Prostate gland (tissue), 2 donors: ENCODE measurements at regions not wholly inside any gene's neighbourhood (a gene's known extent, or its start where the extent isn't known, plus 50 kb on each side); places are given as distances from the start of the nearest gene placed in this dataset.

Experiments used
- DNase-seq: peaks from one replicate; pipeline ENCODE4 v3.0.0-alpha.2; 2019; ENCODE audit warnings: low spot score
- H3K27ac ChIP-seq, 2 donors: fragments of 200-600 bp; sonication (generic); 2 replicates each; pipeline ENCODE4 v1.5.1; 2017 to 2019
- H3K27me3 ChIP-seq: fragments of 200-600 bp; sonication (generic); replicated peaks from 2 replicates; pipeline ENCODE4 v1.5.1; 2019; ENCODE audit not compliant: insufficient read depth
- H3K36me3 ChIP-seq, 2 donors: fragments of 200-600 bp; sonication (generic); 1 replicate in 1 of 2; 2 replicates in 1 of 2; pipeline versions ENCODE4 v1.5.1 to v1.8.1; 2017 to 2019
- H3K4me1 ChIP-seq: fragments of 200-600 bp; sonication (generic); replicated peaks from 2 replicates; pipeline ENCODE4 v1.5.1; 2019
- H3K4me3 ChIP-seq, 2 donors: fragments of 200-600 bp; sonication (generic); 2 replicates each; pipeline ENCODE4 v1.5.1; 2017 to 2019
- H3K9me3 ChIP-seq: fragments of 200-600 bp; sonication (generic); 2 replicates; pipeline ENCODE4 v1.5.1; 2017
- POLR2A ChIP-seq: fragments of 450-650 bp; IDR thresholded peaks from one replicate; pipeline ENCODE4 v1.6.1; 2016; ENCODE audit warnings: antibody characterized with exemption, mild to moderate bottlenecking
- POLR2AphosphoS5 ChIP-seq: sonication (generic); formaldehyde crosslinking; IDR thresholded peaks from one replicate; pipeline ENCODE4 v1.6.1; 2017; ENCODE audit warnings: antibody characterized with exemption
- WGBS: methylation state at CpG from one replicate; pipeline ENCODE4 v1.1.5; 2018; 5-methylcytosine and 5-hydroxymethylcytosine counted together
- intact Hi-C: fragments of 100-400 bp; cut with DNase I; formaldehyde crosslinking; loops from one replicate; pipeline ENCODE4 v1.14.2; 2022
- TF ChIP-seq, protein P1 (sequence below), 4 experiments: fragments of 200-600 bp in 2 of 4; fragments of 450-650 bp in 2 of 4; sonication (generic) in 2 of 4; IDR thresholded peaks; 1 replicate in 3 of 4; 2 replicates in 1 of 4; pipeline ENCODE4 v1.5.1; 2016 to 2019; ENCODE audit warnings: antibody characterized with exemption in 4 of 4, mild to moderate bottlenecking in 2 of 4, moderate library complexity in 2 of 4

- Histone ChIP-seq H3K9me3 (no peaks in the 10 kb centered on the region), H3K4me1 (no peaks in the 10 kb centered on the region), H3K27ac (no peak overlapping the region), H3K4me3 (no peak overlapping the region), H3K27me3 (no peaks in the 10 kb centered on the region), H3K36me3 (no peaks in the 10 kb centered on the region)
- TF ChIP-seq, protein P1, sequence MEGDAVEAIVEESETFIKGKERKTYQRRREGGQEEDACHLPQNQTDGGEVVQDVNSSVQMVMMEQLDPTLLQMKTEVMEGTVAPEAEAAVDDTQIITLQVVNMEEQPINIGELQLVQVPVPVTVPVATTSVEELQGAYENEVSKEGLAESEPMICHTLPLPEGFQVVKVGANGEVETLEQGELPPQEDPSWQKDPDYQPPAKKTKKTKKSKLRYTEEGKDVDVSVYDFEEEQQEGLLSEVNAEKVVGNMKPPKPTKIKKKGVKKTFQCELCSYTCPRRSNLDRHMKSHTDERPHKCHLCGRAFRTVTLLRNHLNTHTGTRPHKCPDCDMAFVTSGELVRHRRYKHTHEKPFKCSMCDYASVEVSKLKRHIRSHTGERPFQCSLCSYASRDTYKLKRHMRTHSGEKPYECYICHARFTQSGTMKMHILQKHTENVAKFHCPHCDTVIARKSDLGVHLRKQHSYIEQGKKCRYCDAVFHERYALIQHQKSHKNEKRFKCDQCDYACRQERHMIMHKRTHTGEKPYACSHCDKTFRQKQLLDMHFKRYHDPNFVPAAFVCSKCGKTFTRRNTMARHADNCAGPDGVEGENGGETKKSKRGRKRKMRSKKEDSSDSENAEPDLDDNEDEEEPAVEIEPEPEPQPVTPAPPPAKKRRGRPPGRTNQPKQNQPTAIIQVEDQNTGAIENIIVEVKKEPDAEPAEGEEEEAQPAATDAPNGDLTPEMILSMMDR (IDR thresholded peaks at IDR 0.05), result no peak
- no peak for TF ChIP-seq POLR2A
- no peak for TF ChIP-seq POLR2AphosphoS5
- intact Hi-C loops, result no loop called here
- no peak for DNase-seq
- WGBS, result 93% methylated on average over 1 of the region's 1 CpG
Observed at GRCh38 chr1:195604287-195604686, 1004.0 kb downstream of the KCNT2 start.

GRCh38 chr1:195597891-195598290 lies 1010.3 kb downstream of the KCNT2 start:
- H3K27me3 ChIP-seq, result no peaks in the 10 kb centered on the region
- no peaks in the 10 kb centered on the region for H3K36me3 ChIP-seq
- no peaks in the 10 kb centered on the region for H3K4me1 ChIP-seq
- intact Hi-C loops, result no loop called here
- no peak overlapping the region for H3K4me3 ChIP-seq
- no peak overlapping the region for H3K27ac ChIP-seq
- no peaks in the 10 kb centered on the region for H3K9me3 ChIP-seq
- DNase-seq, result no peak
- TF ChIP-seq POLR2AphosphoS5 (no peak), POLR2A (no peak)
- TF ChIP-seq, protein P1 (IDR thresholded peaks at IDR 0.05), result no peak

DNA sequence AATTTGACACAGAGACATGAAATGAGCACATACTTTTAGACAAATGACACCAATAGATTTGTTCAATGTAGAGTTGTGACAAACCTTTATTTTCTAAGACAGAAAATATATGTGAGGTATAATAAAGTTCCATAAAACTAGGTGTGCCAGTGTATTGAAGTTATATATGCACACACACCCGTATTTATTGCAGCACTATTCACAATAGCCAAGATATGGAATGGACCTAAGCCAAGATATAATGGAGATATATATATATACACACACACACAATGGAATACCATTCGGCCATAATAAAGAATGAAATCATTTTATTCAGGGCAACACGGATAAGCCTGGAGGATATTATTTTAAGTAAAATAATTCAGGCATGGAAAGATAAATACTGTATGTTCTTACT lies 1013.5 kb downstream of the KCNT2 start:
- no peak for DNase-seq
- Histone ChIP-seq H3K4me1 (no peaks in the 10 kb centered on the region), H3K4me3 (no peak overlapping the region), H3K27ac (no peak overlapping the region), H3K27me3 (no peaks in the 10 kb centered on the region), H3K36me3 (no peaks in the 10 kb centered on the region), H3K9me3 (no peaks in the 10 kb centered on the region)
- WGBS, result 81% methylated on average over 3 of the region's 3 CpGs
- no peak for TF ChIP-seq POLR2A
- TF ChIP-seq POLR2AphosphoS5, result no peak
- TF ChIP-seq, protein P1 (IDR thresholded peaks at IDR 0.05), result no peak
- intact Hi-C loops, result no loop called here

DNA sequence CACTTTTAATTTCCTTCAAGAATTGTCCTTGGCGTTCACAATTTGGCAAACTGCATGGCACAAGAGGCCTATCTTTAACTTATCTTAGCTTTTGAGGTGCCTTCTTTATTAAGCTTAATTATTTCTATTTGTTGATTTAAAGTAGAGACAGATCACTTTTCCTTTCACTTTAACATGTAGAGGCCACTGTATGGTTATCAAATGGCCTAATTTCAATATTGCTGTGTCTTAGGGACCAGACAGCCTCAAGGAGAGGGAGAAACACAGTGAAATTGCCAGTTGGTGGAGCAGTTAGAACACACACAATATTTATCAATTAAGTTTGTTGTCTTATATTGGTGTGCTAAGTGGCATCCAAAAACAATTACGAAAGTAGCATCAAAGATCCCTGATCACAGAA lies 1013.9 kb downstream of the KCNT2 start:
- Histone ChIP-seq H3K36me3 (no peaks in the 10 kb centered on the region), H3K9me3 (no peaks in the 10 kb centered on the region), H3K27me3 (no peaks in the 10 kb centered on the region), H3K4me1 (no peaks in the 10 kb centered on the region), H3K27ac (no peak overlapping the region), H3K4me3 (no peak overlapping the region)
- 94% methylated on average over 2 of the region's 2 CpGs for WGBS
- TF ChIP-seq, protein P1 (IDR thresholded peaks at IDR 0.05), result no peak
- TF ChIP-seq POLR2A (no peak), POLR2AphosphoS5 (no peak)
- intact Hi-C loops, result no loop called here
- DNase-seq, result no peak

GRCh38 chr1:195591917-195592672 lies 1016.1 kb downstream of the KCNT2 start:
- Histone ChIP-seq H3K36me3 (no peaks in the 10 kb centered on the region), H3K9me3 (no peaks in the 10 kb centered on the region), H3K4me3 (no peak overlapping the region), H3K4me1 (no peaks in the 10 kb centered on the region), H3K27ac (no peak overlapping the region), H3K27me3 (no peaks in the 10 kb centered on the region)
- intact Hi-C loops, result no loop called here
- TF ChIP-seq POLR2AphosphoS5 (no peak), POLR2A (no peak)
- TF ChIP-seq, protein P1 (IDR thresholded peaks at IDR 0.05), result no peak
- DNase-seq, result no peak
- WGBS, result 37% methylated on average over 3 of the region's 3 CpGs
